NCI-H1436 treated with DMSO at 0.1 percent for 48 hours (cell line): ENCODE measurements at regions not wholly inside any gene's neighbourhood (a gene's known extent, or its start where the extent isn't known, plus 50 kb on each side); places are given as distances from the start of the nearest gene placed in this dataset.
"Not testable (repeated sequence)": the region's sequence is repeated elsewhere in the genome, so short reads cannot be mapped to it uniquely, and the experiment has no call there.

Experiments
- DNase-seq: peaks from one replicate; lab custom pipeline; 2025; lab: John Stamatoyannopoulos, UW

DNA sequence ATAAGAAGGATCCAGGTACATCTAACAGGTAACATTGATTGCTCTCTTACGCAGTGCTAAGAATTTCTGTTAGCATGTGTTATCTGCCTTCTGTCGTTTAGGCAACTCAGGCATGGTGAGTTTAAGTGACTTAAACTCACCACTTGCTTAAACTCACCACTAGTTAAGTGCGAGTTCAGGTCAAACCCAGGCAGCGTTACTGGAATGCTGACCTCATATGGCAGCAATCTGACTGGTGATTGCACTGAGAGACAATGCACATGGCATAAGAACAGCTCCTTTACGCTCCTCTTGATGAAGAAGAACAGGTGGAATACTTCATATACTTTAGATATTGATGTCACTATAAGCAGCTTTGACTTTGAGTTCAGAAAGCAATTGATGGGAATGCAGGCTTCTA lies 954.1 kb downstream of the SOCS6 start:
- no peak for DNase-seq

- no peak for DNase-seq
These were observed 950.3 kb downstream of the SOCS6 start for GRCh38 chr18:71238974-71239624.

DNA sequence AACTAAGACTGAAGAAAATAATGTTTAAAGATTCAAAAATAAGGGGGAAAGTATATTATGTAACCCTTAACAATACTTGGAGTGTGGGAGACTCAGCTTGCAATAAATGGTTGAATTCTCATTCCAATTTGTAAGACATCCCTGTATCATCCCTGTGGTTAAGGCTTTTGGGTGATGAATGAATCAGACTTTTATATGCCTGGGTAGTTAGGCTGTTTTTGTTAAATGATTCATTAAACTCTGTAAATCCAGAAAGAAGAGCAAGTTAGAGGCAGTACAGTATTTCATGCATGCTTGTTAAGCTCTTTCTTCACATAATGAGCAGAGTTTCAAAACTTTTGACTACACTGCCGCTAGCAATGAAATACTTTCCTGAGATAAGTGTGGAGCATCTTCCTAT lies 948.8 kb downstream of the SOCS6 start:
- DNase-seq: no peak

GRCh38 chr18:71233177-71233576 lies 944.3 kb downstream of the SOCS6 start:
- no peak for DNase-seq

GRCh38 chr18:71223486-71223885 lies 934.6 kb downstream of the SOCS6 start:
- no peak for DNase-seq

GRCh38 chr18:71221405-71221804 lies 932.6 kb downstream of the SOCS6 start:
- no peak for DNase-seq

- DNase-seq: not testable (repeated sequence)
These were observed 923.9 kb downstream of the SOCS6 start for GRCh38 chr18:71212739-71213138.

- DNase-seq: no peak
These were observed 923.4 kb downstream of the SOCS6 start for GRCh38 chr18:71212222-71212621.

- no peak for DNase-seq
These were observed 921.1 kb downstream of the SOCS6 start for GRCh38 chr18:71209944-71210343.

- no peak for DNase-seq
These were observed 905.6 kb downstream of the SOCS6 start for GRCh38 chr18:71194438-71194837.

GRCh38 chr18:71189581-71189980 lies 900.7 kb downstream of the SOCS6 start:
- no peak for DNase-seq

DNA sequence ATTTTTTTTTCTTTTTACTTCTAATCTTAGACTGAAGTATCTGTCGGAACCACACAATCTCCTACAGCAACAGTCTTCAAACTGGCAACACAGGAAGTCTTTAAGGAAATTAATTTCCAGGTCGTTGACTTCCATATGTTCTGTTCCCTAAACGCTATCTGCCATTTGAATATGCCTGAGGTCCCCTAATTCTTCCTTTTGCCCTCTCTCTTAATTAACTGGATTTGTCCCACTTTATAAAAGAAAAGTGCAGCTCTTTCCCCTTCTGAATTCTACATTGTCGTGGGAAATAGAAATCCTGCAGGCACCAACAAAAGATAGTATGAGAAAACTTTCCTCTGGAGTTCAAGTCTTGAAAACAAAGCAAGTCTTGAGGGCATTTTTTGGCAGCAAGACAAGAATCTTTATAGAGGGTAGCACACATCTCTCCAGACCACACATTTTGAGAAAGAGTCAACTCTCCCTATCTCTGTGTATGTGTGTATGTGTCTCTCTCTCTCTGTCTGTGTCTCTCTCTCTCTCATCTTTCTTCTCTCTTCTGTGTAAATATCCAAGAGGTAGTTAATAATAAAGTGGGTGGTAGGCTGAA lies 879.8 kb downstream of the SOCS6 start:
- no peak for DNase-seq

- DNase-seq: no peak
These were observed 847.6 kb downstream of the SOCS6 start for GRCh38 chr18:71136487-71136886.

GRCh38 chr18:71134122-71134521 lies 845.3 kb downstream of the SOCS6 start:
- no peak for DNase-seq

- no peak for DNase-seq
These were observed 843.1 kb downstream of the SOCS6 start for GRCh38 chr18:71131918-71132317.

DNA sequence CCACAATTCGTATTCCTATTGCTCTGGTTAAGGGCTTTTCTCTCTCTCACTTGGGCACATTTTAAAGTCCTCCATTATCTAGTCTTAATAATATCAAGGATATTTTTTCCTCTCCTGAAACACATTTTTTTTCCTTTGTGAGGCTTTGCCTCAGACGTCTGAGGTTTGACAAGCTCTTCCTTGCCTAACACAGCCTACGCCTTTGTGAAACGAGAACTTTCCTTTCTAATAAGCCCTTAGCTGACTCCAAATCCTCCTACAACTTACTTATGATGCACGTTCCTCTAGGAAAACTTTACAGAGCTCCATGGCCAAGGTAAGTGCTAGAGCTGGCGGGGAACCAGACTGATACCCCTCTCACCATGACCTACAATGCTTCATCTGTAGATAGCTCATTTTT lies 841.5 kb downstream of the SOCS6 start:
- no peak for DNase-seq

DNA sequence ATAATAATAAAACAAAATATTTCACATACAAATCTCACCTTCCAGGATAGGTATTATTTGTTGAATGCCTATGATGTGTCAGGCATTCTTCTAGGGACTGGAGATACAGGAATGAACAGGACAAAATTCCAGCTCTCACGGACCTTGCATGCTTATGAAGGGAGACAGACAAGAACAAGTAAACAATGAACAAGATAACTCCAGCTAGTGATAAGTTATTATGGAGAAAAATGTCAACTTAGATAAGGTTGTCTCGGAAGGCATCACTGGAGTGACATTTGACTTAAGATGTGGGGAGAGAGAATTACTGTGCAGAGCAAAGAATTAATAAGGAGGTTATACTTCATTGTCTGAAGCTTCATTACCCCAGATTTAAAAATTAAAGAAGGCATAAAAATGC lies 836.7 kb downstream of the SOCS6 start:
- no peak for DNase-seq

GRCh38 chr18:71116535-71116934 lies 827.7 kb downstream of the SOCS6 start:
- no peak for DNase-seq

GRCh38 chr18:71115261-71115660 lies 826.4 kb downstream of the SOCS6 start:
- DNase-seq: no peak

DNA sequence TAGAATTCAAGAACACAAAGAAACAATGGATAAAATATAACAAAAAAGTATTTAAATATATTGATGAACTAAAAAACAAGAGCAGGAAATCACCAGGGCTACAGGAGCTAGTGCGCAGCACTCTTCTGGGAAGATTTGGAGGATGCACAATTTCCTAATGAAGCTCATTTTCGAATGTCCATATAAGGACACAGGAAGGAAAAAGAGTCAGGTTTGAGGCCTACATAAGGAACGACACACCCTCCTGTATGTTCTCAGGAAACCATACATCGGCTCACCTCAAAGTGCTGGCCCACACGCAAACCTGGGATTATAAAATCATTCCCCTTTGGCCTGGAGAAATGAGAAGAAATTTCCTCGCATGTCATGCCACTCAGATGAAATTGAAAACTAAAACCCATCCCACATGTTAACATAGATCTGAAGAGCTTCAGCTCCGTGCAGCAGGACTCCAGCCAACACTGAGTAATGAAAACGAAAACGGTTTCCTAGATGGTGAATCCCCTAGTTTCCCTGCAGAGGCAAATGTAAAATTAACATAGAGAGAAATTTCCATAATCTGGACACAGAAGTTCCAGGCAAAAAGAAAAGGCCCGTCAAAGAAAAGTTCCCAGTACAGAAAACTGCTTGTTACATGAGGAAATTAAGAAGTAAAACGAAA lies 825.8 kb downstream of the SOCS6 start:
- DNase-seq: no peak

DNA sequence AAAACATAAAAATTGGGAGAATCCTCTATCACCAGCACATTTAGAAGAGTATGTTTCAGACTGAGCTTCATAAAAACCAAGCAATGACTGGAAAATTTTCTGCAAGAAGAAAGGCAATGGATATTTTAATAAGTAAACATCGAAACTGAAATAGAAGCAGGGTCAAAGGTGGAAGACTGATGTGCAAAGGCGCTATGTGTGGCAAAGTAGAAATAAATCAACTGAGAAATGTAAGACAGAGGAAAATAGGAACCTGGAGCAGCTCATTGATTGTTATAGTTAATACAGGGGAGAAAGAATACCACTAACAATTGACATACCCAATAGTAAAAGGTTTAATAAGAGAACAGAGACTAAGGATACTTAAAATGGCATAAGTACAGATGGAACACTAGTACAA lies 818.4 kb downstream of the SOCS6 start:
- DNase-seq: no peak

DNA sequence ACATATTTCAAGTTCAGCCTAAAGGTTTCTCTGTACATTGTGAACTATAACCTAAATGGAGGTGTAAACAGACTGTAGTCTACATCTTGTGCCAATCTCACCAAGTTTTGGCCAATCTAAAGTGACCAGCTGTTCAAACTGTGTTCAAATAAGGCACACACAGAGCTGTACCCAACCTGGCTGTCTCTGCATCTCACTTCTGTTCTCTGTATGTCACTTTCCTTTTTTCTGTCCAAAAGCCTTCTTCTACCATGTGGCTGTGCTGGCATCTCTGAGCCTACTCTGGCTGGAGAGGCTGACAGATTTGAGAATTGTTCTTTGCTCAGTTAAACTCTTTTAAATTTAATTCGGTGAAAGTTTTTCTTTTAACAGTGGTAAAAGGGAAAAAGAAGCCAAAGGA lies 817.9 kb downstream of the SOCS6 start:
- no peak for DNase-seq

- no peak for DNase-seq
These were observed 817.2 kb downstream of the SOCS6 start for GRCh38 chr18:71105994-71106546.
